GM23248 (cell line): ENCODE measurements at regions not wholly inside any gene's neighbourhood (a gene's known extent, or its start where the extent isn't known, plus 50 kb on each side); places are given as distances from the start of the nearest gene placed in this dataset.

Experiments used
- DNase-seq: peaks from one replicate; pipeline ENCODE4 v3.0.0-alpha.2; 2015
- H2AFZ ChIP-seq: fragments of 200-600 bp; sonication (generic); 2 replicates; pipeline ENCODE4 v1.6.1; 2016; ENCODE audit warnings: antibody characterized with exemption
- H3F3A ChIP-seq: fragments of 200-600 bp; sonication (generic); 2 replicates; pipeline ENCODE4 v1.6.1; 2016; ENCODE audit warnings: mild to moderate bottlenecking, antibody characterized with exemption, mixed run types; ENCODE audit not compliant: insufficient read depth
- H3K27ac ChIP-seq: fragments of 200-600 bp; sonication (generic); 2 replicates; pipeline ENCODE4 v1.5.1; 2016; ENCODE audit warnings: mild to moderate bottlenecking
- H3K27me3 ChIP-seq: fragments of 200-600 bp; sonication (generic); replicated peaks from 2 replicates; pipeline ENCODE4 v1.6.1; 2016; ENCODE audit warnings: mild to moderate bottlenecking; ENCODE audit not compliant: insufficient read depth
- H3K36me3 ChIP-seq: fragments of 200-600 bp; sonication (generic); 2 replicates; pipeline ENCODE4 v1.6.1; 2016; ENCODE audit warnings: low read depth, mild to moderate bottlenecking
- H3K4me1 ChIP-seq: fragments of 200-600 bp; sonication (generic); 2 replicates; pipeline ENCODE4 v1.6.1; 2016; ENCODE audit warnings: mild to moderate bottlenecking; ENCODE audit not compliant: insufficient read depth
- H3K4me2 ChIP-seq: fragments of 200-600 bp; sonication (generic); one replicate; pipeline ENCODE4 v1.6.1; 2016; ENCODE audit warnings: mild to moderate bottlenecking; ENCODE audit not compliant: unreplicated experiment
- H3K4me3 ChIP-seq: fragments of 200-600 bp; sonication (generic); 2 replicates; pipeline ENCODE4 v1.5.1; 2016; ENCODE audit warnings: mild to moderate bottlenecking
- H3K79me2 ChIP-seq: fragments of 200-600 bp; sonication (generic); 2 replicates; pipeline ENCODE4 v1.6.1; 2016; ENCODE audit warnings: mild to moderate bottlenecking; ENCODE audit not compliant: insufficient read depth
- H3K9ac ChIP-seq: fragments of 200-600 bp; sonication (generic); 2 replicates; pipeline ENCODE4 v1.6.1; 2016; ENCODE audit warnings: mild to moderate bottlenecking
- H3K9me2 ChIP-seq: fragments of 200-600 bp; sonication (generic); 2 replicates; pipeline ENCODE4 v1.6.1; 2016; ENCODE audit warnings: mixed run types, mild to moderate bottlenecking, moderate library complexity; ENCODE audit not compliant: insufficient read depth
- H3K9me3 ChIP-seq: fragments of 200-600 bp; sonication (generic); one replicate; pipeline ENCODE4 v1.6.1; 2017; ENCODE audit warnings: low read depth
- H4K20me1 ChIP-seq: fragments of 200-600 bp; sonication (generic); 2 replicates; pipeline ENCODE4 v1.6.0; 2016; ENCODE audit not compliant: insufficient read depth
- EZH2 ChIP-seq: fragments of 200-600 bp; sonication (generic); IDR thresholded peaks from 2 replicates; pipeline ENCODE4 v1.6.1; 2018; ENCODE audit warnings: antibody characterized with exemption, mild to moderate bottlenecking; ENCODE audit not compliant: insufficient read depth, poor library complexity, severe bottlenecking
- EZH2phosphoT487 ChIP-seq: fragments of 200-600 bp; sonication (generic); IDR thresholded peaks from 2 replicates; pipeline ENCODE4 v1.6.1; 2018; ENCODE audit warnings: antibody characterized with exemption, moderate library complexity, mild to moderate bottlenecking, low read depth; ENCODE audit not compliant: insufficient read depth
- WGBS, 2 experiments: methylation state at CpG; one replicate each; pipeline ENCODE4 v1.1.6; 2015 to 2017; ENCODE audit warnings: low lambda C conversion rate in 2 of 2, low coverage in 1 of 2; ENCODE audit errors: missing lambda C conversion rate in 2 of 2; 5-methylcytosine and 5-hydroxymethylcytosine counted together
- in situ Hi-C: fragments of 300-500 bp; cut with MboI; formaldehyde crosslinking; loops from 2 replicates; pipeline ENCODE4 v1.15.0; 2020

DNA sequence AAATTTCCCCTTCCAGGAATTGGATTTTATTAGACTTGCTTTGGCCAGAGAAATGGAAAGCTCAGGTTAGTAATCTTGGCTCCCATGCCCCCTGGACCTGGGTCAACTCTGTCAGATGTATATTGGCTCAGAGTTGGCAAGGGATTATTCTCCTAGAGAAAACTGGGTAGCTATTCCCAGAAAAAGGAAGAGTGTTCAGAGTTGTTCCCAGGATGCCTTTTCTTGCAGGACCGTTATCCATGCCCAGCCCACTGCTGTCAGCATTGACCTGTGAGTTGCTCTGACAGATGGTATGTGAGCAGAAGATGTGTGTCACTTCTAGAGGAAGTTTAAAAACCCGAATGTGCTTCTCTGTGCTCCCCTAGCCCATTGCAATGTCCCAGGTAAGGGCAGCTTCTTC lies 509.9 kb upstream of the ZFP42 start:
- Histone ChIP-seq H3K27ac (no peak overlapping the region), H3K9me2 (no peaks in the 10 kb centered on the region), H3K4me3 (no peak overlapping the region), H3K79me2 (no peaks in the 10 kb centered on the region), H3K27me3 (no peaks in the 10 kb centered on the region), H3F3A (no peaks in the 10 kb centered on the region), H3K9ac (no peak overlapping the region), H3K4me2 (no peak overlapping the region), H3K9me3 (no peaks in the 10 kb centered on the region), H2AFZ (no peak overlapping the region), H3K4me1 (no peaks in the 10 kb centered on the region; the same call in 1 of the 2 replicates), H3K36me3 (no peaks in the 10 kb centered on the region), H4K20me1 (no peaks in the 10 kb centered on the region)
- no peak for DNase-seq
- in situ Hi-C loops: no loop called here
- TF ChIP-seq EZH2phosphoT487: no peak
- no peak for TF ChIP-seq EZH2
- 12 to 16% methylated on average over 2 of the region's 2 CpGs for WGBS, 2 experiments

DNA sequence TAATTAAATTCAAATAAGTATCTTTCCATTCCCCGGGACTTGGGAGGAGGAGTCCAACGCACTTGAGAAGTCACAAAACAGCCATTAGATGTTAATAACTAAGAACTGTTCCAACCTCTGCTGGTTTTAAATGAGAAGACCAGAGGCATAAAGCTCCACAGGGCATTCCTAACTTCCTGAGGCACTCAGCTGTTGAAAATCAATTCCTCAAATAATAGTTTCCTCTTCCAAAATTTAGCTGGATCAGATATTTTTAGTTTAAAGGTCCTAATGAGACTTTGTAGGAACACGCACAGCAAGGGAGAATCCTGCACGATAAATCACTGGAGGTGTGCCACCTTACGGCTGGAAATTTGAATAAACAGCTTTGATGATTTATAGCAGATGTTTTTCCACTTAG lies 504.3 kb upstream of the ZFP42 start:
- Histone ChIP-seq H3K9ac (no peak overlapping the region), H4K20me1 (no peaks in the 10 kb centered on the region), H3F3A (no peaks in the 10 kb centered on the region), H3K36me3 (no peaks in the 10 kb centered on the region), H3K27me3 (no peaks in the 10 kb centered on the region), H3K4me2 (no peak overlapping the region), H3K4me1 (no peaks in the 10 kb centered on the region), H3K9me2 (no peaks in the 10 kb centered on the region), H2AFZ (no peak overlapping the region), H3K9me3 (no peaks in the 10 kb centered on the region), H3K27ac (no peak overlapping the region), H3K4me3 (no peak overlapping the region), H3K79me2 (no peaks in the 10 kb centered on the region)
- no peak for TF ChIP-seq EZH2phosphoT487
- TF ChIP-seq EZH2: no peak
- in situ Hi-C loops: no loop called here
- DNase-seq: no peak
- 21 to 27% methylated on average over 5 of the region's 5 CpGs for WGBS, 2 experiments

DNA sequence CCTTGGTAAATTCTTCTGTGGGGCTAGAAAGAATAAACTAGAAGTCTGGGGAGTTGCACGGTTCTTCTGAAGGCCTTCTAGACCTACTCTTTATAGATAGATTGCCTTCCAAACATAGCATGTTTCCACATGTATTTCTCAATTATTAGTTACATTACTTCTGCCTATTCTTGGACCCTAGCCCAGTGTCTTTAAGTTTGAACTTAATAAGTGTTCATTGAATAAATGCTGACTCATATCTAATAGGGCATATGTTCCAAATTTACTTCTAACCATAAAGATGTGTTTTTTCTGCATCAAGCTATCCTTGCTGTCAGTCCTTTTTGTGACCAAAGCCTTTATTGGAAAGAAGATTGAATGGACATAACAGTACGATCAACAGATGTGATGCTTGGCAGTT lies 503.6 kb upstream of the ZFP42 start:
- H4K20me1 ChIP-seq: no peaks in the 10 kb centered on the region
- no peak overlapping the region for H3K4me2 ChIP-seq
- no peaks in the 10 kb centered on the region for H3K27me3 ChIP-seq
- H3K36me3 ChIP-seq: no peaks in the 10 kb centered on the region
- no peak overlapping the region for H3K4me3 ChIP-seq
- in situ Hi-C loops: no loop called here
- no peaks in the 10 kb centered on the region for H3K79me2 ChIP-seq
- no peaks in the 10 kb centered on the region for H3F3A ChIP-seq
- H3K4me1 ChIP-seq: no peaks in the 10 kb centered on the region
- no peaks in the 10 kb centered on the region for H3K9me2 ChIP-seq
- no peak for DNase-seq
- H2AFZ ChIP-seq: no peak overlapping the region
- no peak overlapping the region for H3K27ac ChIP-seq
- 36 to 47% methylated on average over 2 of the region's 2 CpGs for WGBS, 2 experiments
- H3K9ac ChIP-seq: no peak overlapping the region
- H3K9me3 ChIP-seq: no peaks in the 10 kb centered on the region
- no peak for TF ChIP-seq EZH2phosphoT487
- TF ChIP-seq EZH2: no peak

DNA sequence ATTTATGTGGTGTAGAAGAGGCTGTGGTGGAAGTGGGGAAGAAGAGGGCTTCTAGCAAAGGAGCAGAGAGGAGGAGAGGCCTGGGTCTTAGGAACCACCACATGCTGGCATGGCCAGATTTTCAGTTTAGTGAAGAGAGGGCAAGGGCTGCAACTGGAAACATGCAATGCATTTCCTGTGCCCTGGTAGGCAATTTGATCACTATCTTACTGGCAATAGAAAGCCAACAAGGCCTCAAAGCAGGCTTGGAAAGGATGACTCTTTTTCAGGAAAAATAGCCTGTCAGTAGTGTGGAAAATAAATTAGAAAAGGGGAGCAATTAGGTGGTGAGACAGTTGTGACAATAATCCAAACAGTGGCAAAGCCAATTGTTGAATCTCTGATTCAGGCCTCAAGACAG lies 501.9 kb upstream of the ZFP42 start:
- Histone ChIP-seq H3K4me1 (no peaks in the 10 kb centered on the region), H3K27me3 (no peaks in the 10 kb centered on the region), H3K27ac (no peak overlapping the region), H3K4me3 (no peak overlapping the region), H3K9me2 (no peaks in the 10 kb centered on the region), H2AFZ (no peak overlapping the region), H3K9ac (no peak overlapping the region), H3K4me2 (no peak overlapping the region), H3K36me3 (no peaks in the 10 kb centered on the region), H3K79me2 (no peaks in the 10 kb centered on the region), H3K9me3 (no peaks in the 10 kb centered on the region), H3F3A (no peaks in the 10 kb centered on the region), H4K20me1 (no peaks in the 10 kb centered on the region)
- no peak for DNase-seq
- in situ Hi-C loops: no loop called here
- TF ChIP-seq EZH2phosphoT487 (no peak), EZH2 (no peak)

DNA sequence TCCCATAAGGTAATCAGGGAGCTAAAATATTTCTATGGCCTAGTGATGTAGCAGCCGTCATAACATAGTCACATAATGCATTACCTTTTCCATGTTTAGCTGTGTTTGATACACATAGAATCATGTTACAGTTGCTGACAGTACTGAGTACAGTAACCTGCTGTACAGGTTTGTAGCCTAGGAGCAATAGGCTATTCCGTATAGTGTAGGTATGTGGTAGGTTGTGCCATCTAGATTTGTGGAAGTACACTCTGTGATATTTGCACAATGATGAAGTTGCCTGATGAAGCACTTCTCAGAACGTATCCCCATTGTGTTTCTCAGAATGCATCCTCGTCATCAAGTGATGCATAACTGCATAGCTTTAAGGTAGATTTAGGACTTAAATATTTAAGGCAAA lies 495.6 kb upstream of the ZFP42 start:
- Histone ChIP-seq H3K4me1 (no peaks in the 10 kb centered on the region), H4K20me1 (no peaks in the 10 kb centered on the region), H3K4me3 (no peak overlapping the region), H3K36me3 (no peaks in the 10 kb centered on the region), H3K27ac (no peak overlapping the region), H3K4me2 (no peak overlapping the region), H2AFZ (no peak overlapping the region), H3K79me2 (no peaks in the 10 kb centered on the region), H3K27me3 (no peaks in the 10 kb centered on the region), H3F3A (no peaks in the 10 kb centered on the region), H3K9me3 (no peaks in the 10 kb centered on the region), H3K9ac (no peak overlapping the region), H3K9me2 (no peaks in the 10 kb centered on the region)
- 42% methylated on average over 4 of the region's 4 CpGs for WGBS, 2 experiments
- TF ChIP-seq EZH2 (no peak), EZH2phosphoT487 (no peak)
- in situ Hi-C loops: no loop called here
- DNase-seq: no peak
